Adrenal gland (tissue), 9 donors: ENCODE measurements at regions not wholly inside any gene's neighbourhood (a gene's known extent, or its start where the extent isn't known, plus 50 kb on each side); places are given as distances from the start of the nearest gene placed in this dataset.

Experiments used
- DNase-seq, 7 donors: peaks; one replicate each; pipeline ENCODE4 v3.0.0-alpha.2; 2019 to 2020
- H3K27ac ChIP-seq, 5 donors: fragments of 200-600 bp; sonication (generic) in 4 of 5; 1 replicate in 3 of 5; 2 replicates in 2 of 5; pipeline versions ENCODE4 v1.5.1 to v1.8.0; 2016 to 2020; ENCODE audit warnings: mild to moderate bottlenecking in 1 of 5
- H3K27me3 ChIP-seq: fragments of 200-600 bp; 2 replicates; pipeline ENCODE4 v1.8.0; 2021
- H3K36me3 ChIP-seq, 2 donors: fragments of 200-600 bp; replicated peaks in 1 of 2; 1 replicate in 1 of 2; 2 replicates in 1 of 2; pipeline versions ENCODE4 v1.5.1 to v1.8.0; 2018 to 2022
- H3K4me1 ChIP-seq, 2 donors: fragments of 200-600 bp; replicated peaks in 1 of 2; 1 replicate in 1 of 2; 2 replicates in 1 of 2; pipeline versions ENCODE4 v1.5.1 to v1.8.0; 2018 to 2021
- H3K4me3 ChIP-seq, 4 donors: fragments of 200-600 bp; sonication (generic) in 3 of 4; one replicate each; pipeline ENCODE4 v1.5.1; 2016 to 2018
- H3K9me3 ChIP-seq, 3 donors: fragments of 200-600 bp; sonication (generic) in 1 of 3; replicated peaks in 1 of 3; 1 replicate in 2 of 3; 2 replicates in 1 of 3; pipeline versions ENCODE4 v1.5.1 to v1.8.0; 2016 to 2021
- POLR2A ChIP-seq, 2 donors: fragments of 450-650 bp; IDR thresholded peaks; one replicate each; pipeline ENCODE4 v1.6.1; 2017; ENCODE audit warnings: antibody characterized with exemption in 2 of 2, mild to moderate bottlenecking in 2 of 2, moderate library complexity in 1 of 2
- WGBS, 4 donors: extraction: QIAGEN DNeasy Blood & Tissue Kit in 2 of 4; methylation state at CpG; one replicate each; pipeline versions ENCODE4 v1.1.5 to v1.1.7; 2013 to 2017; 5-methylcytosine and 5-hydroxymethylcytosine counted together
- intact Hi-C, 2 donors: fragments of 100-400 bp; cut with DNase I; formaldehyde crosslinking; loops; one replicate each; pipeline versions ENCODE4 v1.14.1 to v1.15.0; 2022 to 2023
- TF ChIP-seq, protein P1 (sequence below), 6 experiments: fragments of 450-650 bp in 4 of 6; fragments of 200-600 bp in 2 of 6; sonication (generic) in 1 of 6; IDR thresholded peaks; 1 replicate in 5 of 6; 2 replicates in 1 of 6; pipeline versions ENCODE4 v1.5.1 to v1.8.0; 2016 to 2021; ENCODE audit warnings: antibody characterized with exemption in 6 of 6, mild to moderate bottlenecking in 2 of 6, moderate library complexity in 1 of 6
- donor health status: healthy with polysubstance abuse.
- donor health status: Bipolar disorder and iron deficiency.
- donor health status: DM: yes; HTN: yes; CAD: no.
- donor health status: DM: no; HTN: no; CAD: no.
- donor health status: DM: no; HTN: no; CAD: no.

- Histone ChIP-seq H3K27me3 (no peaks in the 10 kb centered on the region), H3K27ac (no peak overlapping the region), H3K4me3 (no peak overlapping the region), H3K9me3 (no peaks in the 10 kb centered on the region), H3K36me3 (no peaks in the 10 kb centered on the region), H3K4me1 (peaks cover 7 to 10% of the 10 kb centered on the region in 2 donors)
- 68 to 87% (median 73%) methylated on average over 5 of the region's 5 CpGs for WGBS, 4 donors
- no peak for TF ChIP-seq POLR2A (IDR thresholded peaks at IDR 0.05)
- TF ChIP-seq, protein P1, sequence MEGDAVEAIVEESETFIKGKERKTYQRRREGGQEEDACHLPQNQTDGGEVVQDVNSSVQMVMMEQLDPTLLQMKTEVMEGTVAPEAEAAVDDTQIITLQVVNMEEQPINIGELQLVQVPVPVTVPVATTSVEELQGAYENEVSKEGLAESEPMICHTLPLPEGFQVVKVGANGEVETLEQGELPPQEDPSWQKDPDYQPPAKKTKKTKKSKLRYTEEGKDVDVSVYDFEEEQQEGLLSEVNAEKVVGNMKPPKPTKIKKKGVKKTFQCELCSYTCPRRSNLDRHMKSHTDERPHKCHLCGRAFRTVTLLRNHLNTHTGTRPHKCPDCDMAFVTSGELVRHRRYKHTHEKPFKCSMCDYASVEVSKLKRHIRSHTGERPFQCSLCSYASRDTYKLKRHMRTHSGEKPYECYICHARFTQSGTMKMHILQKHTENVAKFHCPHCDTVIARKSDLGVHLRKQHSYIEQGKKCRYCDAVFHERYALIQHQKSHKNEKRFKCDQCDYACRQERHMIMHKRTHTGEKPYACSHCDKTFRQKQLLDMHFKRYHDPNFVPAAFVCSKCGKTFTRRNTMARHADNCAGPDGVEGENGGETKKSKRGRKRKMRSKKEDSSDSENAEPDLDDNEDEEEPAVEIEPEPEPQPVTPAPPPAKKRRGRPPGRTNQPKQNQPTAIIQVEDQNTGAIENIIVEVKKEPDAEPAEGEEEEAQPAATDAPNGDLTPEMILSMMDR (IDR thresholded peaks at IDR 0.05), result no peak
- intact Hi-C loops, result no loop called here
- DNase-seq, result no peak
Observed at GRCh38 chr3:194777729-194778128, 92.0 kb downstream of the FAM43A start.

DNA sequence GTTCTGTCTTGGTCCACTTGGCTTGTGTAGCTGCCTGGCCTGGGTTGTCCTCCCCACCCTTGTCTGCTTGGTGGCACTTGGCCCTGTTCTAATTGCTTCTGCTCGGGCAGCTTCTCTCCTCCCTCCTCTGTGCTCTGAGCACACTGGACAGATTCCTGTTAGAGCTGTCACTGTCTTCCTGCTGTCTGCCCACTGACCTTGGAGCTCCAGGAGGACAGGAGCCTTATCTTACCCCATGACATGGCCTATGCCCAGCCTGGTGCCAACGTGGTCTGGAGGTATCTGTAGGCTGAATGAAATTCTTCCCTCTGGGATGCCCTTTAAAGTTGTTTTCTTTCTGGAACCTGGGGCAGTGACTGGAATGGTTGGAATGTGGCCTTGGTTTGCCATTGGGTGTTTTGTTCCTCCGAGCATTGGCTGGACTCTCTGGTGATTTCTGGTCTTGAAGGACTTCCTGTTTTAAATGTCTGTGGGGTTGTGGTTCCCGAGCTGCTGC lies 94.1 kb downstream of the FAM43A start:
- intact Hi-C loops, result no loop called here
- peaks cover 7 to 10% of the 10 kb centered on the region in 2 donors for H3K4me1 ChIP-seq
- H3K27ac ChIP-seq, result peak overlapping the region in 1 of 5 donors; percentile 7
- peak in 5 of 7 donors; percentile 30 to 75 (median 56) for DNase-seq
- H3K27me3 ChIP-seq, result no peaks in the 10 kb centered on the region
- WGBS, 4 donors, result 16 to 26% (median 24%) methylated on average over 4 of the region's 4 CpGs
- H3K9me3 ChIP-seq, result no peaks in the 10 kb centered on the region
- no peak overlapping the region for H3K4me3 ChIP-seq
- TF ChIP-seq POLR2A (IDR thresholded peaks at IDR 0.05), result no peak
- TF ChIP-seq, protein P1 (IDR thresholded peaks at IDR 0.05), result no peak
- H3K36me3 ChIP-seq, result no peaks in the 10 kb centered on the region

DNA sequence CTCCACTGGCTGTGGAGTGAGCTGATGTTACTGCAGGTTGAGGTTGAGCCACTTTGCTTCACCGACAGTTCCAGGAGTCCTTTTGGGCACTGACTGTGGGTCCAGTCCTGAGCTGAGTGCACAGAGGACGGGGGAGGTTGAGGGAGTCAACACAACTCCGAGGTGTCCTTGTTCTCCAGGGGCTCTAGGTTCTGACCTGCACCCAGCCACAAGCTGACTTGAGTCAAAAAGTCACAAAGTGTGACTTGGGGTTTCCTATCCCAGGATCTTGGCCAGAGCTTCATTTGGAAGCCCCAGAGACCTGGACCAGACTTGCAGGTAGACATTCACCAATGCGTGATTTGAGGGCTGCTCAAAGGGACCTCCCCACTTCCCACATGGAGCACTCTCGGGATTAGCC lies 95.0 kb downstream of the FAM43A start:
- TF ChIP-seq, protein P1 (IDR thresholded peaks at IDR 0.05), result no peak
- no peak for TF ChIP-seq POLR2A (IDR thresholded peaks at IDR 0.05)
- Histone ChIP-seq H3K36me3 (no peaks in the 10 kb centered on the region), H3K27ac (no peak overlapping the region), H3K27me3 (no peaks in the 10 kb centered on the region), H3K4me3 (no peak overlapping the region), H3K9me3 (no peaks in the 10 kb centered on the region), H3K4me1 (peaks cover 7 to 10% of the 10 kb centered on the region in 2 donors)
- 91 to 100% (median 96%) methylated on average over 4 to 5 of the region's 5 CpGs for WGBS, 4 donors
- DNase-seq, result no peak
- intact Hi-C loops, result no loop called here

DNA sequence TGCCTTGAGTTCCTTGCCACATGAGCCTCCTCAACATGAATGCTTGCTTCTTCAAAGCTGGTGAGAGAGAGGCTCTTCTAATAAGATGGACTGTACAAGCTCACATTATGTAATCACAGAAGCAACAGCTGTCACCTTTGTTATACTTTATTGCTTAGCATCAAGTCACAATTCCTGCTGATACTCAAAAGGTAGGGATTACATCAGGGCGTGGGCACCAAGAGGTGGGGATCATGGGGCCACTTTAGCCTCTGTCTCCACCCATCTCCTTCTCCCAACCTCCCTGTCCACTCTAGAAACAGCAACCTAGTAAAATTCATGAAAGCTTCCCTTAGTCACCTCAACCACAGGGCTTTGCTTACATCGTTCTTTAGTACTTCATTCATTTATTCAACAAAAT lies 95.9 kb downstream of the FAM43A start:
- no peak for DNase-seq
- TF ChIP-seq, protein P1 (IDR thresholded peaks at IDR 0.05), result no peak
- no peak for TF ChIP-seq POLR2A (IDR thresholded peaks at IDR 0.05)
- no peaks in the 10 kb centered on the region for H3K36me3 ChIP-seq
- no peaks in the 10 kb centered on the region for H3K9me3 ChIP-seq
- intact Hi-C loops, result no loop called here
- no peak overlapping the region for H3K4me3 ChIP-seq
- no peak overlapping the region for H3K27ac ChIP-seq
- H3K4me1 ChIP-seq, result peaks cover 7 to 10% of the 10 kb centered on the region in 2 donors
- no peaks in the 10 kb centered on the region for H3K27me3 ChIP-seq
- 78 to 95% (median 86%) methylated on average over 2 of the region's 2 CpGs for WGBS, 4 donors
